PC-3 (cell line): ENCODE measurements at regions not wholly inside any gene's neighbourhood (a gene's known extent, or its start where the extent isn't known, plus 50 kb on each side); places are given as distances from the start of the nearest gene placed in this dataset.
"Not testable (repeated sequence)": the region's sequence is repeated elsewhere in the genome, so short reads cannot be mapped to it uniquely, and the experiment has no call there.

Source experiments
- EZH2 ChIP-seq: fragments of 300-600 bp; sonication (generic); IDR thresholded peaks from one replicate; pipeline ENCODE4 v1.6.1; 2017; ENCODE audit warnings: antibody characterized with exemption, mild to moderate bottlenecking, low read length; ENCODE audit not compliant: unreplicated experiment
- EZH2phosphoT487 ChIP-seq: fragments of 300-600 bp; sonication (generic); IDR thresholded peaks from 2 replicates; pipeline ENCODE4 v1.6.1; 2018; ENCODE audit warnings: mild to moderate bottlenecking, antibody characterized with exemption, low read length, borderline replicate concordance
- TF ChIP-seq, protein P1 (sequence below): fragments of 300-600 bp; sonication (generic); conservative IDR thresholded peaks from 2 replicates; pipeline ENCODE4 v1.5.1; 2017; ENCODE audit warnings: antibody characterized with exemption, low read depth, mild to moderate bottlenecking, low read length

DNA sequence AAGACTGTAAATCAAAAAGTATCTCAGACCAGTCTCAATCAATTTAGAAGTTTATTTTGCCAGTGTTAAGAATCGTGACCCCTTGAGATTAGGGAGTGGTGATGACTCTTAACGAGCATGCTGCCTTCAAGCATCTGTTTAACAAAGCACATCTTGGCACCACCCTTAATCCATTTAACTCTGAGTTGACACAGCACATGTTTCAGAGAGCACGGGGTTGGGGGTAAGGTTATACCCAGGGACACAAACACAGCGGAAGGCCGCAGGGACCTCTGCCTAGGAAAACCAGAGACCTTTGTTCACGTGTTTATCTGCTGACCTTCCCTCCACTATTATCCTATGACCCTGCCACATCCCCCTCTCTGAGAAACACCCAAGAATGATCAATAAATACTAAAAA is 645.8 kb downstream of the FRK start:
- not testable (repeated sequence) for TF ChIP-seq EZH2, EZH2phosphoT487
- TF ChIP-seq, protein P1, sequence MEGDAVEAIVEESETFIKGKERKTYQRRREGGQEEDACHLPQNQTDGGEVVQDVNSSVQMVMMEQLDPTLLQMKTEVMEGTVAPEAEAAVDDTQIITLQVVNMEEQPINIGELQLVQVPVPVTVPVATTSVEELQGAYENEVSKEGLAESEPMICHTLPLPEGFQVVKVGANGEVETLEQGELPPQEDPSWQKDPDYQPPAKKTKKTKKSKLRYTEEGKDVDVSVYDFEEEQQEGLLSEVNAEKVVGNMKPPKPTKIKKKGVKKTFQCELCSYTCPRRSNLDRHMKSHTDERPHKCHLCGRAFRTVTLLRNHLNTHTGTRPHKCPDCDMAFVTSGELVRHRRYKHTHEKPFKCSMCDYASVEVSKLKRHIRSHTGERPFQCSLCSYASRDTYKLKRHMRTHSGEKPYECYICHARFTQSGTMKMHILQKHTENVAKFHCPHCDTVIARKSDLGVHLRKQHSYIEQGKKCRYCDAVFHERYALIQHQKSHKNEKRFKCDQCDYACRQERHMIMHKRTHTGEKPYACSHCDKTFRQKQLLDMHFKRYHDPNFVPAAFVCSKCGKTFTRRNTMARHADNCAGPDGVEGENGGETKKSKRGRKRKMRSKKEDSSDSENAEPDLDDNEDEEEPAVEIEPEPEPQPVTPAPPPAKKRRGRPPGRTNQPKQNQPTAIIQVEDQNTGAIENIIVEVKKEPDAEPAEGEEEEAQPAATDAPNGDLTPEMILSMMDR, result not testable (repeated sequence)
